Hippocampal formation (tissue), 2 donors: ENCODE measurements at regions not wholly inside any gene's neighbourhood (a gene's known extent, or its start where the extent isn't known, plus 50 kb on each side); places are given as distances from the start of the nearest gene placed in this dataset.

Source experiments
- DNase-seq, 2 donors: peaks; one replicate each; lab custom pipeline; 2025; lab: John Stamatoyannopoulos, UW

- DNase-seq = no peak
These were observed 68.3 kb downstream of the CEBPB start for GRCh38 chr20:50258790-50259483.

GRCh38 chr20:50259705-50260478 is 69.3 kb downstream of the CEBPB start:
- no peak for DNase-seq

- DNase-seq = no peak
These were observed 70.0 kb downstream of the CEBPB start for GRCh38 chr20:50260479-50261221.

GRCh38 chr20:50261471-50262212 is 71.0 kb downstream of the CEBPB start:
- DNase-seq = no peak

- no peak for DNase-seq
These were observed 73.2 kb downstream of the CEBPB start for GRCh38 chr20:50263831-50264230.

GRCh38 chr20:50264534-50265145 is 74.0 kb downstream of the CEBPB start:
- no peak for DNase-seq

GRCh38 chr20:50265245-50265946 is 74.8 kb downstream of the CEBPB start:
- no peak for DNase-seq

- no peak for DNase-seq
These were observed 75.8 kb downstream of the CEBPB start for GRCh38 chr20:50266293-50267040.

GRCh38 chr20:50267041-50267865 is 76.6 kb downstream of the CEBPB start:
- DNase-seq = no peak

GRCh38 chr20:50267866-50268219 is 77.2 kb downstream of the CEBPB start:
- DNase-seq = no peak

- DNase-seq = no peak
These were observed 78.7 kb downstream of the CEBPB start for GRCh38 chr20:50269091-50270033.

GRCh38 chr20:50270034-50270395 is 79.4 kb downstream of the CEBPB start:
- DNase-seq = no peak

GRCh38 chr20:50270569-50270968 is 79.9 kb downstream of the CEBPB start:
- peak in 1 of 2 donors; percentile 32 for DNase-seq

- no peak for DNase-seq
These were observed 80.5 kb downstream of the CEBPB start for GRCh38 chr20:50271176-50271575.

- DNase-seq = no peak
These were observed 81.0 kb downstream of the CEBPB start for GRCh38 chr20:50271612-50272011.

- DNase-seq = no peak
These were observed 81.5 kb downstream of the CEBPB start for GRCh38 chr20:50272030-50272723.

GRCh38 chr20:50272724-50273446 is 82.3 kb downstream of the CEBPB start:
- no peak for DNase-seq
